WTC11 (cell line): ENCODE measurements at regions not wholly inside any gene's neighbourhood (a gene's known extent, or its start where the extent isn't known, plus 50 kb on each side); places are given as distances from the start of the nearest gene placed in this dataset.

Source experiments
- ATAC-seq: fragments of 200-7000 bp; cut with Tn5 transposase; 2 replicates; pipeline ENCODE4 v1.10.0; 2021; ENCODE audit warnings: mild to moderate bottlenecking, moderate library complexity
- CTCF ChIA-PET: fragments of 300-600 bp; sonication (Branson Sonifier 250); formaldehyde crosslinking; loops from one replicate; lab custom pipeline; 2021; ENCODE audit warnings: antibody characterized with exemption; lab: Charles Lee
- POLR2A ChIA-PET: fragments of 350-600 bp; sonication (Branson Sonifier 250); formaldehyde crosslinking; loops from one replicate; lab custom pipeline; 2021; ENCODE audit warnings: antibody characterized with exemption; lab: Charles Lee
- DNase-seq: peaks from one replicate; pipeline ENCODE4 v3.0.0; 2021; ENCODE audit warnings: low spot score
- H3K27ac Mint-ChIP-seq: 2 replicates; pipeline ENCODE4 v1.8.0; 2021; ENCODE audit warnings: mixed read lengths
- H3K27me3 Mint-ChIP-seq: 2 replicates; pipeline ENCODE4 v1.8.0; 2021; ENCODE audit warnings: low read depth, mild to moderate bottlenecking, moderate library complexity, mixed read lengths
- H3K36me3 Mint-ChIP-seq: 2 replicates; pipeline ENCODE4 v1.8.0; 2021; ENCODE audit warnings: mixed read lengths
- H3K4me1 Mint-ChIP-seq: 2 replicates; pipeline ENCODE4 v1.8.0; 2022; ENCODE audit warnings: mixed read lengths
- H3K4me3 Mint-ChIP-seq: 2 replicates; pipeline ENCODE4 v1.8.0; 2021; ENCODE audit warnings: mild to moderate bottlenecking, moderate library complexity, mixed read lengths
- H3K9me3 Mint-ChIP-seq: 2 replicates; pipeline ENCODE4 v1.8.0; 2021; ENCODE audit warnings: mixed read lengths
- CDX4 ChIP-seq: fragments of 250-450 bp; sonication (Bioruptor Pico); IDR thresholded peaks from 2 replicates; pipeline ENCODE4 v1.9.0; 2021; ENCODE audit warnings: moderate library complexity, mild to moderate bottlenecking, inconsistent platforms, borderline replicate concordance
- CREM ChIP-seq: sonication (generic); formaldehyde crosslinking; IDR thresholded peaks from 2 replicates; pipeline ENCODE4 v1.8.1; 2022; ENCODE audit warnings: mild to moderate bottlenecking, missing genetic modification reagents, moderate library complexity
- E2F1 ChIP-seq: sonication (generic); formaldehyde crosslinking; IDR thresholded peaks from 2 replicates; pipeline ENCODE4 v1.8.0; 2022; ENCODE audit warnings: mild to moderate bottlenecking, missing genetic modification reagents
- GABPB1 ChIP-seq: sonication (generic); formaldehyde crosslinking; IDR thresholded peaks from 2 replicates; pipeline ENCODE4 v1.8.1; 2023; ENCODE audit warnings: mild to moderate bottlenecking, missing genetic modification reagents
- MYBL2 ChIP-seq: sonication (generic); formaldehyde crosslinking; IDR thresholded peaks from 2 replicates; pipeline ENCODE4 v1.8.1; 2023; ENCODE audit warnings: mild to moderate bottlenecking, moderate library complexity, missing genetic modification reagents
- NFE2L1 ChIP-seq: sonication (generic); formaldehyde crosslinking; IDR thresholded peaks from 2 replicates; pipeline ENCODE4 v1.8.1; 2023; ENCODE audit warnings: missing genetic modification reagents
- NFYB ChIP-seq: sonication (generic); formaldehyde crosslinking; conservative IDR thresholded peaks from 2 replicates; pipeline ENCODE4 v1.8.0; 2022; ENCODE audit warnings: low read depth, missing genetic modification reagents
- NR1H2 ChIP-seq: sonication (generic); formaldehyde crosslinking; IDR thresholded peaks from 2 replicates; pipeline ENCODE4 v1.9.0; 2021; ENCODE audit warnings: mild to moderate bottlenecking, moderate library complexity, missing genetic modification reagents
- RORB ChIP-seq: fragments of 250-450 bp; sonication (Bioruptor Pico); IDR thresholded peaks from 2 replicates; pipeline ENCODE4 v1.9.0; 2021; ENCODE audit warnings: mild to moderate bottlenecking
- TCF7 ChIP-seq: sonication (generic); formaldehyde crosslinking; IDR thresholded peaks from 2 replicates; pipeline ENCODE4 v1.8.0; 2022; ENCODE audit warnings: mild to moderate bottlenecking, low read depth, missing genetic modification reagents, moderate library complexity
- TEAD4 ChIP-seq: sonication (generic); formaldehyde crosslinking; IDR thresholded peaks from 2 replicates; pipeline ENCODE4 v1.8.0; 2022; ENCODE audit warnings: mild to moderate bottlenecking, missing genetic modification reagents
- ZNF138 ChIP-seq: sonication (generic); formaldehyde crosslinking; conservative IDR thresholded peaks from 2 replicates; pipeline ENCODE4 v1.8.1; 2022; ENCODE audit warnings: mild to moderate bottlenecking, moderate library complexity, missing genetic modification reagents
- ZNF219 ChIP-seq: sonication (generic); formaldehyde crosslinking; IDR thresholded peaks from 2 replicates; pipeline ENCODE4 v1.8.0; 2023; ENCODE audit warnings: missing genetic modification reagents, mild to moderate bottlenecking, borderline replicate concordance
- TF ChIP-seq, protein P1 (sequence below): sonication (generic); formaldehyde crosslinking; conservative IDR thresholded peaks from 2 replicates; pipeline ENCODE4 v1.8.1; 2023; ENCODE audit warnings: mild to moderate bottlenecking, low read depth, missing genetic modification reagents, moderate library complexity
- TF ChIP-seq, protein P2 (sequence below): fragments of 250-450 bp; sonication (Bioruptor Pico); IDR thresholded peaks from 2 replicates; pipeline ENCODE4 v1.8.0; 2021; ENCODE audit warnings: mild to moderate bottlenecking

GRCh38 chr18:57251747-57252146 lies 100.6 kb upstream of the ST8SIA3 start (continued):
- TF ChIP-seq, protein P1, sequence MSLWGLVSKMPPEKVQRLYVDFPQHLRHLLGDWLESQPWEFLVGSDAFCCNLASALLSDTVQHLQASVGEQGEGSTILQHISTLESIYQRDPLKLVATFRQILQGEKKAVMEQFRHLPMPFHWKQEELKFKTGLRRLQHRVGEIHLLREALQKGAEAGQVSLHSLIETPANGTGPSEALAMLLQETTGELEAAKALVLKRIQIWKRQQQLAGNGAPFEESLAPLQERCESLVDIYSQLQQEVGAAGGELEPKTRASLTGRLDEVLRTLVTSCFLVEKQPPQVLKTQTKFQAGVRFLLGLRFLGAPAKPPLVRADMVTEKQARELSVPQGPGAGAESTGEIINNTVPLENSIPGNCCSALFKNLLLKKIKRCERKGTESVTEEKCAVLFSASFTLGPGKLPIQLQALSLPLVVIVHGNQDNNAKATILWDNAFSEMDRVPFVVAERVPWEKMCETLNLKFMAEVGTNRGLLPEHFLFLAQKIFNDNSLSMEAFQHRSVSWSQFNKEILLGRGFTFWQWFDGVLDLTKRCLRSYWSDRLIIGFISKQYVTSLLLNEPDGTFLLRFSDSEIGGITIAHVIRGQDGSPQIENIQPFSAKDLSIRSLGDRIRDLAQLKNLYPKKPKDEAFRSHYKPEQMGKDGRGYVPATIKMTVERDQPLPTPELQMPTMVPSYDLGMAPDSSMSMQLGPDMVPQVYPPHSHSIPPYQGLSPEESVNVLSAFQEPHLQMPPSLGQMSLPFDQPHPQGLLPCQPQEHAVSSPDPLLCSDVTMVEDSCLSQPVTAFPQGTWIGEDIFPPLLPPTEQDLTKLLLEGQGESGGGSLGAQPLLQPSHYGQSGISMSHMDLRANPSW = no peak
- TF ChIP-seq, all 79 proteins: peak for 0

DNA sequence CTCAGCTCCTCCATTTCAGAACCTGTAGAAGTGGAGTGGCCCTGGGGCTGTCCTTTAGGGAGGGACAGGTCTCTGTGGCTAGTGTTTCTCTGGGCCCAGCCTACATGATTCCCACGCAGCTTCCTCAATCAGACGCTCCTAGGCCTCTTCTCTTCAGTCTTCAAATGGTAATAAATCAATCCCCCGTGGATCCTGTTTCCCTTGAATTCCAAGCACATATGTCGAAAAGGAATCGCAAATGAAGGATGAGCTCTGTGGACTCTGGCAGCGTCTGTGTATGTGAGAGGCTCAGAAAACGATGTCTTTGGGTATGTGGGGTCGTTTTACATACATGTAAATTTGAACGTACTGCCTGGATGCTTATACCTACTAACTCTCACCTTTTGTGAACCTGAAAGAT lies 98.5 kb upstream of the ST8SIA3 start:
- Mint-ChIP-seq H3K4me3 (no peak overlapping the region), H3K4me1 (no peaks in the 10 kb centered on the region), H3K36me3 (no peaks in the 10 kb centered on the region), H3K27me3 (no peaks in the 10 kb centered on the region; the same call in 1 of the 2 replicates), H3K9me3 (peaks cover 2% of the 10 kb centered on the region)
- ATAC-seq = no peak
- POLR2A ChIA-PET = no interaction called here
- TF ChIP-seq NR1H2 (CRISPR knock-in tag) (no peak), MYBL2 (CRISPR knock-in tag) (no peak), ZNF138 (CRISPR knock-in tag) (no peak), CREM (CRISPR knock-in tag) (no peak)
- TF ChIP-seq, all 79 proteins: peak for 0
- no peak for DNase-seq
- H3K27ac Mint-ChIP-seq = no peak overlapping the region
- CTCF ChIA-PET = no interaction called here

GRCh38 chr18:57258131-57258777 lies 94.1 kb upstream of the ST8SIA3 start:
- no peak for DNase-seq

More at GRCh38 chr18:57258131-57258777, 94.1 kb upstream of the ST8SIA3 start:
- Mint-ChIP-seq H3K4me3 (no peak overlapping the region), H3K36me3 (peaks cover 5% of the 10 kb centered on the region), H3K9me3 (peaks cover 11% of the 10 kb centered on the region), H3K4me1 (no peaks in the 10 kb centered on the region), H3K27ac (no peak overlapping the region), H3K27me3 (no peaks in the 10 kb centered on the region)
- TF ChIP-seq RORB = no peak
- TF ChIP-seq NFYB (CRISPR knock-in tag) = no peak
- no peak for TF ChIP-seq ZNF219
- TF ChIP-seq E2F1 = no peak
- TF ChIP-seq TEAD4 (CRISPR knock-in tag) = no peak
- TF ChIP-seq, protein P2, sequence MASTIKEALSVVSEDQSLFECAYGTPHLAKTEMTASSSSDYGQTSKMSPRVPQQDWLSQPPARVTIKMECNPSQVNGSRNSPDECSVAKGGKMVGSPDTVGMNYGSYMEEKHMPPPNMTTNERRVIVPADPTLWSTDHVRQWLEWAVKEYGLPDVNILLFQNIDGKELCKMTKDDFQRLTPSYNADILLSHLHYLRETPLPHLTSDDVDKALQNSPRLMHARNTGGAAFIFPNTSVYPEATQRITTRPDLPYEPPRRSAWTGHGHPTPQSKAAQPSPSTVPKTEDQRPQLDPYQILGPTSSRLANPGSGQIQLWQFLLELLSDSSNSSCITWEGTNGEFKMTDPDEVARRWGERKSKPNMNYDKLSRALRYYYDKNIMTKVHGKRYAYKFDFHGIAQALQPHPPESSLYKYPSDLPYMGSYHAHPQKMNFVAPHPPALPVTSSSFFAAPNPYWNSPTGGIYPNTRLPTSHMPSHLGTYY = no peak
- TF ChIP-seq CDX4 (CRISPR knock-in tag) = no peak
- TF ChIP-seq, protein P1 = no peak
- no peak for TF ChIP-seq TCF7
- no peak for TF ChIP-seq NFE2L1 (CRISPR knock-in tag)
- TF ChIP-seq GABPB1 (CRISPR knock-in tag) = no peak
- no peak for ATAC-seq
- ChIA-PET CTCF (no interaction called here), POLR2A (no interaction called here)
